Endothelial cell of umbilical vein (primary cell): ENCODE measurements at regions not wholly inside any gene's neighbourhood (a gene's known extent, or its start where the extent isn't known, plus 50 kb on each side); places are given as distances from the start of the nearest gene placed in this dataset.

Experiments
- CTCF ChIP-seq, 2 donors: IDR thresholded peaks; 1 replicate in 1 of 2; 2 replicates in 1 of 2; pipeline ENCODE4 v1.5.1; 2011; ENCODE audit warnings: low read length in 2 of 2, mild to moderate bottlenecking in 2 of 2, moderate library complexity in 2 of 2, control low read depth in 1 of 2, inconsistent platforms in 1 of 2, low read depth in 1 of 2; ENCODE audit not compliant: insufficient read depth in 1 of 2; ENCODE audit errors: extremely low read depth in 1 of 2
- EZH2 ChIP-seq: IDR thresholded peaks from 2 replicates; pipeline ENCODE4 v1.6.1; 2012; ENCODE audit warnings: borderline replicate concordance, low read depth, mild to moderate bottlenecking, moderate library complexity, low read length, inconsistent platforms; ENCODE audit not compliant: severe bottlenecking
- GATA2 ChIP-seq: IDR thresholded peaks from 2 replicates; pipeline ENCODE4 v1.7.0; 2011; ENCODE audit warnings: low read depth, mild to moderate bottlenecking, moderate library complexity, mixed read lengths, low read length; ENCODE audit not compliant: insufficient read length, insufficient read depth
- JUN ChIP-seq: IDR thresholded peaks from 2 replicates; pipeline ENCODE4 v1.6.1; 2011; ENCODE audit warnings: borderline replicate concordance, low read depth; ENCODE audit not compliant: insufficient read length, insufficient read depth
- POLR2A ChIP-seq: IDR thresholded peaks from 2 replicates; pipeline ENCODE4 v1.6.1; 2012; ENCODE audit warnings: low read depth, mild to moderate bottlenecking, control low read depth, low read length
- POLR2AphosphoS5 ChIP-seq: IDR thresholded peaks from 2 replicates; pipeline ENCODE4 v1.6.1; 2012; ENCODE audit warnings: low read depth, mild to moderate bottlenecking, control low read depth, low read length, moderate library complexity; ENCODE audit not compliant: insufficient read depth

- TF ChIP-seq GATA2 (no peak), CTCF (IDR thresholded peaks at IDR 0.05; ENCODE audit: extremely low read depth in 1 of 2, insufficient read depth in 1 of 2, low read depth in 1 of 2, low read length in 2 of 2) (no peak), POLR2A (no peak), JUN (no peak), EZH2 (no peak), POLR2AphosphoS5 (no peak)
Observed at GRCh38 chrX:95797344-95797743, 887.3 kb upstream of the DIAPH2 start.
